Lung (tissue), 11 donors: ENCODE measurements at regions not wholly inside any gene's neighbourhood (a gene's known extent, or its start where the extent isn't known, plus 50 kb on each side); places are given as distances from the start of the nearest gene placed in this dataset.

ENCODE experiments used
- ATAC-seq: fragments of 200-7000 bp; cut with Tn5 transposase; one replicate; pipeline ENCODE4 v1.9.1; 2020; ENCODE audit warnings: moderate number of reproducible peaks; ENCODE audit not compliant: insufficient read depth, low FRiP score
- DNase-seq, 3 donors: peaks; one replicate each; pipeline ENCODE4 v3.0.0-alpha.2; 2013 to 2017
- H3K27ac ChIP-seq, 2 donors: one replicate each; pipeline ENCODE4 v1.5.1; 2013; ENCODE audit warnings: mild to moderate bottlenecking in 2 of 2, moderate library complexity in 2 of 2, control low read depth in 1 of 2, inconsistent platforms in 1 of 2, low read depth in 1 of 2, low read length in 1 of 2
- H3K27me3 ChIP-seq, 3 donors: one replicate each; pipeline ENCODE4 v1.5.1; 2013; ENCODE audit warnings: low read length in 2 of 3; ENCODE audit not compliant: control insufficient read depth in 3 of 3, insufficient read depth in 3 of 3
- H3K36me3 ChIP-seq, 4 donors: one replicate each; pipeline ENCODE4 v1.5.1; 2013; ENCODE audit warnings: low read length in 4 of 4, mild to moderate bottlenecking in 1 of 4, moderate library complexity in 1 of 4; ENCODE audit not compliant: control insufficient read depth in 4 of 4, insufficient read depth in 4 of 4
- H3K4me1 ChIP-seq, 5 donors: one replicate each; pipeline ENCODE4 v1.5.1; 2013; ENCODE audit warnings: low read length in 5 of 5, mild to moderate bottlenecking in 2 of 5, moderate library complexity in 1 of 5; ENCODE audit not compliant: control insufficient read depth in 5 of 5, insufficient read depth in 5 of 5
- H3K4me3 ChIP-seq: one replicate; pipeline ENCODE4 v1.5.1; 2013; ENCODE audit warnings: mild to moderate bottlenecking, control low read depth, moderate library complexity
- H3K9ac ChIP-seq, 2 donors: one replicate each; pipeline ENCODE4 v1.5.1; 2013; ENCODE audit warnings: low read length in 2 of 2, control low read depth in 1 of 2; ENCODE audit not compliant: insufficient read depth in 1 of 2
- H3K9me3 ChIP-seq, 4 donors: one replicate each; pipeline ENCODE4 v1.5.1; 2013; ENCODE audit warnings: low read length in 3 of 4, mild to moderate bottlenecking in 1 of 4, moderate library complexity in 1 of 4; ENCODE audit not compliant: control insufficient read depth in 4 of 4, insufficient read depth in 3 of 4
- CTCF ChIP-seq: IDR thresholded peaks from 2 replicates; pipeline ENCODE4 v1.5.1; 2012; ENCODE audit warnings: mild to moderate bottlenecking; ENCODE audit errors: control extremely low read depth, extremely low read depth
- WGBS, 2 donors: extraction: QIAGEN DNeasy Blood & Tissue Kit; methylation state at CpG; one replicate each; pipeline ENCODE4 v1.1.7; 2013; 5-methylcytosine and 5-hydroxymethylcytosine counted together
- donor health status: control.
- donor health status: control.
- donor health status: Bipolar disorder and iron deficiency.
- donor health status: healthy.
- donor health status: DM: yes; HTN: yes; CAD: no.

- ATAC-seq (no peak), DNase-seq (no peak)
- no peak for TF ChIP-seq CTCF
- Histone ChIP-seq H3K27ac (no peak overlapping the region), H3K36me3 (no peaks in the 10 kb centered on the region), H3K4me3 (no peak overlapping the region), H3K9ac (no peak overlapping the region), H3K9me3 (peaks cover 0 to 4% (median 0%) of the 10 kb centered on the region in 4 donors), H3K27me3 (no peaks in the 10 kb centered on the region), H3K4me1 (no peaks in the 10 kb centered on the region)
- 78 to 79% methylated on average over 6 of the region's 6 CpGs for WGBS, 2 donors
These were observed 262.9 kb downstream of the OMA1 start for GRCh38 chr1:58283388-58284224.

GRCh38 chr1:58282623-58283387, 263.7 kb downstream of the OMA1 start:
- Histone ChIP-seq H3K4me1 (no peaks in the 10 kb centered on the region), H3K27me3 (no peaks in the 10 kb centered on the region), H3K4me3 (no peak overlapping the region), H3K27ac (no peak overlapping the region), H3K9ac (no peak overlapping the region), H3K9me3 (peaks cover 0 to 4% (median 0%) of the 10 kb centered on the region in 4 donors), H3K36me3 (no peaks in the 10 kb centered on the region)
- ATAC-seq, result no peak
- no peak for DNase-seq
- WGBS, 2 donors, result 68 to 70% methylated on average over 7 of the region's 7 CpGs
- TF ChIP-seq CTCF, result no peak

GRCh38 chr1:58266242-58266641, 280.3 kb downstream of the OMA1 start:
- ATAC-seq, result no peak

More at GRCh38 chr1:58266242-58266641, 280.3 kb downstream of the OMA1 start:
- Histone ChIP-seq H3K4me1 (no peaks in the 10 kb centered on the region), H3K36me3 (no peaks in the 10 kb centered on the region), H3K27me3 (no peaks in the 10 kb centered on the region), H3K9ac (no peak overlapping the region), H3K27ac (no peak overlapping the region), H3K9me3 (no peaks in the 10 kb centered on the region), H3K4me3 (no peak overlapping the region)
- WGBS, 2 donors, result 64 to 71% methylated on average over 3 of the region's 3 CpGs
- no peak for TF ChIP-seq CTCF
- DNase-seq, result no peak
